ENCODE measurements at regions not wholly inside any gene's neighbourhood (a gene's known extent, or its start where the extent isn't known, plus 50 kb on each side); places are given as distances from the start of the nearest gene placed in this dataset.

DNA sequence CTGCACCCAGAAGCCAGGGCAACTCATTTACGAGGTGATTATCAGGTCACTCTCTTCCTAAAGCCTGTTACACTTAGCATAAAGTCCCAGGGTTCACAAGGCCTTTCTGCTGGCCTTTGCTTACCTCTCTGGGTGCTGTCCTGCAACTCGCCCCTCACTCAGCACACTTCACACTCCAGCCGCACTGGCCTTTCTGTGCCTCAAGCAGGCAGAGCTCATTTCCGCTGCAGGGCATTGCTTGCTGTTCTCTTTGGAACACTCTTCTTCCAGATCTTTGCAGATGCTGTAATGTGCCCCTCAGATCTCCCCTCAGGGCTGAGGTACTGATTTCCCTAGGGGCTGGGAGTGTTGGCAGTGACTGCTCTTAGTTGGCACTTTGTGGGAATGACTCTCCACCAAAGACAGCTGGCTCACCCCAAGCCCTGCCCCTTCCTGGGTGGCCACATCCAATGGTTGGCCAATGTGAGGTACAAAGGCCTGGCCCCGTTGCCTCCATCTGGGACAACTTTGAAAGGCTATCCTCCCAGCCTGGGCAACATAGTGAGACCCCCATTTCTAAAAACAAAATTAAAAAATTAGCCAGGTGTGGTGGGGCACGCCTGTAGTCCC, 50.8 kb upstream of the SSBP3 start:
- no peak for TF ChIP-seq POLR2A (IDR thresholded peaks at IDR 0.05; ENCODE audit: low read length)
- no peak for TF ChIP-seq GATA1 (IDR thresholded peaks at IDR 0.05; ENCODE audit: low read depth, low read length)

Measured in erythroblast (primary cell).